Osteocyte (in vitro differentiated cells): ENCODE measurements at regions not wholly inside any gene's neighbourhood (a gene's known extent, or its start where the extent isn't known, plus 50 kb on each side); places are given as distances from the start of the nearest gene placed in this dataset.

Experiments
- DNase-seq: peaks from one replicate; pipeline ENCODE4 v3.0.0; 2021; ENCODE audit warnings: mixed read lengths; ENCODE audit not compliant: unreplicated experiment; ENCODE audit errors: extremely low spot score
- H3K27ac Mint-ChIP-seq: one replicate; pipeline ENCODE4 v1.8.0; 2021; ENCODE audit warnings: mild to moderate bottlenecking, mixed read lengths; ENCODE audit not compliant: unreplicated experiment
- H3K27me3 Mint-ChIP-seq: one replicate; pipeline ENCODE4 v1.8.0; 2021; ENCODE audit warnings: mixed read lengths; ENCODE audit not compliant: unreplicated experiment
- H3K36me3 Mint-ChIP-seq: one replicate; pipeline ENCODE4 v1.8.0; 2021; ENCODE audit warnings: mixed read lengths; ENCODE audit not compliant: unreplicated experiment
- H3K4me1 Mint-ChIP-seq: one replicate; pipeline ENCODE4 v1.8.0; 2021; ENCODE audit warnings: mixed read lengths; ENCODE audit not compliant: unreplicated experiment
- H3K4me3 Mint-ChIP-seq: one replicate; pipeline ENCODE4 v1.8.0; 2021; ENCODE audit warnings: mild to moderate bottlenecking, moderate library complexity, mixed read lengths; ENCODE audit not compliant: unreplicated experiment
- H3K9me3 Mint-ChIP-seq: one replicate; pipeline ENCODE4 v1.8.0; 2021; ENCODE audit warnings: mixed read lengths; ENCODE audit not compliant: unreplicated experiment
- TF ChIP-seq, protein P1 (sequence below): fragments of 200-600 bp; sonication (generic); IDR thresholded peaks from 2 replicates; pipeline ENCODE4 v1.5.0; 2021; ENCODE audit warnings: antibody characterized with exemption, mild to moderate bottlenecking, moderate library complexity

DNA sequence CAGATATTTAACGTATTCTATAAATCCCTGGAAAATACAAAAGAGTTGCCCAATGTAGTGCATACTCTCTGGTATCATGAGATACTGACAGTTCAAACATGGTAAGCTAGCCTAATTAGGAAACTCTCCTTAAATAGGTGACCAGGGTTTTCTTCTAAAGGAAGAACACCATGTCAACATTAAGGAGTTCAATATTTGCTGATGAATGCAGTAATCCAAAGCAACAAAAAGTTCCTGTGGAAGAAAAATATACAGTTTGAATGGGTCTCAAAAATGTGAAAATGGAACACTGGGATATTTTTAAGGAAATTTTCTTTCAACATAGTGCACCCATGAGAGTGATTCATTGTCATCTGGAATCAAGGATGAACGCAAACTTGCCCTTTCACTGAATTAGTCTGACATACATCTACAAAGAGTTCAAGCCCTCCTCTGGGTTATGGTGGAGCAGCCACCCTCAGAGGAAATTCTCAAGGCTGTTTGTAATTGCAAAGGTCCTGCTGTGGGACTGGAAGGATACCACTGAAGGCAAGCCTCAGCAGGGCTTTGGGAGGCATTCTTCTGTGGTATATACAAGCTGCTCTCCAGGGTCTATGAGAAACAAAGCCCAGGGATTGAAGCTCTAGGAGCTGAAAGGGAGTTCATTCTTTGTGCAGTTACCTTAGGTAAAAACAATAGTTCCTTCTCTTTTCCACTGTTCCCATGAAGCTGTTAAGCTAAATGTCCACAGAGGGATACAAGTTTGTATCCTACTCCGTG lies 700.3 kb downstream of the TUSC7 start:
- no peak overlapping the region for H3K4me3 Mint-ChIP-seq
- H3K36me3 Mint-ChIP-seq: no peaks in the 10 kb centered on the region
- peak overlapping the region; percentile 32 for H3K27ac Mint-ChIP-seq
- TF ChIP-seq, protein P1, sequence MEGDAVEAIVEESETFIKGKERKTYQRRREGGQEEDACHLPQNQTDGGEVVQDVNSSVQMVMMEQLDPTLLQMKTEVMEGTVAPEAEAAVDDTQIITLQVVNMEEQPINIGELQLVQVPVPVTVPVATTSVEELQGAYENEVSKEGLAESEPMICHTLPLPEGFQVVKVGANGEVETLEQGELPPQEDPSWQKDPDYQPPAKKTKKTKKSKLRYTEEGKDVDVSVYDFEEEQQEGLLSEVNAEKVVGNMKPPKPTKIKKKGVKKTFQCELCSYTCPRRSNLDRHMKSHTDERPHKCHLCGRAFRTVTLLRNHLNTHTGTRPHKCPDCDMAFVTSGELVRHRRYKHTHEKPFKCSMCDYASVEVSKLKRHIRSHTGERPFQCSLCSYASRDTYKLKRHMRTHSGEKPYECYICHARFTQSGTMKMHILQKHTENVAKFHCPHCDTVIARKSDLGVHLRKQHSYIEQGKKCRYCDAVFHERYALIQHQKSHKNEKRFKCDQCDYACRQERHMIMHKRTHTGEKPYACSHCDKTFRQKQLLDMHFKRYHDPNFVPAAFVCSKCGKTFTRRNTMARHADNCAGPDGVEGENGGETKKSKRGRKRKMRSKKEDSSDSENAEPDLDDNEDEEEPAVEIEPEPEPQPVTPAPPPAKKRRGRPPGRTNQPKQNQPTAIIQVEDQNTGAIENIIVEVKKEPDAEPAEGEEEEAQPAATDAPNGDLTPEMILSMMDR: no peak
- no peak for DNase-seq
- no peaks in the 10 kb centered on the region for H3K9me3 Mint-ChIP-seq
- H3K4me1 Mint-ChIP-seq: peaks cover 24% of the 10 kb centered on the region
- no peaks in the 10 kb centered on the region for H3K27me3 Mint-ChIP-seq

DNA sequence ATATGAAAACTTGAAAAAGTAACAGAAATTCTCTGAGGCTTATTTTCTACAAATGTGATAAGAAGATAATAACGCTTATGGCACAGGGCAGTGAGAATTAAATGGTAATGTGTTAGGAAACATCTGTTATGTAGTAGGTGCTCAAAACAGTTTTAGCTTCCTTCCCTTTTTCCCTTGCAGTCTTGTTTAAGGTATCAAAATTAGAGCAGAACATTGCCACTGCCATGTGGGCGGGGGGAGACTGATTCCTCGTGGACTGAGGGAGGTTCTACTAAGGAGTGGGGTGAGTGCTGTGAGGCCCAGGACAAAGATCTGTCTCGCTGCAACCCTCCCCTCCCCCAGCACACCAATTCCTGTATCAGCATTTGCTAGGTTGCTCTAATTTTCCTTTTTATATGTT lies 702.4 kb downstream of the TUSC7 start:
- peaks cover 24% of the 10 kb centered on the region for H3K4me1 Mint-ChIP-seq
- no peak overlapping the region for H3K4me3 Mint-ChIP-seq
- H3K36me3 Mint-ChIP-seq: no peaks in the 10 kb centered on the region
- TF ChIP-seq, protein P1: no peak
- no peak overlapping the region for H3K27ac Mint-ChIP-seq
- H3K9me3 Mint-ChIP-seq: no peaks in the 10 kb centered on the region
- DNase-seq: no peak
- no peaks in the 10 kb centered on the region for H3K27me3 Mint-ChIP-seq

DNA sequence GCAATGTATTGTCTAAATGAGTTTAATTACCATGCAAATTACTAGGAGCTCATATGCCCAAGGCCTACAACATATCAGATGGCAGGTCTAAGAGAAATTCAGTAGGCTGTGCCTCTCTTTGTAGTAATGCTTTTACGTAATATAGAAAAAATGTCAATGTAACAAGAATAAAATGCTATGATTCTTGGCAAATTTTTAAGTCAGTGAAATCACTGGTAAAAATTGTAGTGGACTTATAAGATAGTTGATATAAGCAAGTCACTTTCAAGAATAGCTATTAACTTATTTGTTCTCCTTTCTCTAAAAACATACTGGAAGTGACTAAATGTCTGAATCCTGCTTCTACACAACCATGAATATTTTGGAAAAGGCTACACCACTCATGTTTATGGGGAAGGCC lies 707.8 kb downstream of the TUSC7 start:
- no peaks in the 10 kb centered on the region for H3K9me3 Mint-ChIP-seq
- no peaks in the 10 kb centered on the region for H3K27me3 Mint-ChIP-seq
- no peak overlapping the region for H3K27ac Mint-ChIP-seq
- no peak for DNase-seq
- TF ChIP-seq, protein P1: no peak
- no peaks in the 10 kb centered on the region for H3K4me1 Mint-ChIP-seq
- no peaks in the 10 kb centered on the region for H3K36me3 Mint-ChIP-seq
- no peak overlapping the region for H3K4me3 Mint-ChIP-seq

DNA sequence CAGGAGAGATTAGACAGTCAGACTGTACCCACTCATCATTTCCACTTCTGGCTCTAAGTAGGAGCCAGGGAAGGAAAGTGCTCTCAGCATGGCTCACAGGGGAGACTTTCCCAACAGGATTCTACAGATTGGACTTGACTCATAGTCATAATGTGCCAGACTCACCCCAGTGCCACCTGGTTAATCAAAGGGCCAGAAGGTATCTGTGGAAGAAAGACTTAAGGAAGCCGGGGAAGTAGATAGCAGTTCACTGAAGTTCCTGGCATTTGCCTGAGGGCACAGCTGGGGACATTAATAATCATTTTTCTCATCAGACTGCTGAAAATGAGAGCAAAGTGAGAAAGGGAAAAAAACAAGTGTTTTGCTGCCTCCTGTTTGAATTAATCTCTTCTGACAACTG lies 717.5 kb downstream of the TUSC7 start:
- no peak for DNase-seq
- TF ChIP-seq, protein P1: no peak
- H3K9me3 Mint-ChIP-seq: no peaks in the 10 kb centered on the region
- H3K27ac Mint-ChIP-seq: no peak overlapping the region
- H3K27me3 Mint-ChIP-seq: peaks cover 6% of the 10 kb centered on the region
- H3K4me1 Mint-ChIP-seq: no peaks in the 10 kb centered on the region
- no peaks in the 10 kb centered on the region for H3K36me3 Mint-ChIP-seq
- H3K4me3 Mint-ChIP-seq: no peak overlapping the region

DNA sequence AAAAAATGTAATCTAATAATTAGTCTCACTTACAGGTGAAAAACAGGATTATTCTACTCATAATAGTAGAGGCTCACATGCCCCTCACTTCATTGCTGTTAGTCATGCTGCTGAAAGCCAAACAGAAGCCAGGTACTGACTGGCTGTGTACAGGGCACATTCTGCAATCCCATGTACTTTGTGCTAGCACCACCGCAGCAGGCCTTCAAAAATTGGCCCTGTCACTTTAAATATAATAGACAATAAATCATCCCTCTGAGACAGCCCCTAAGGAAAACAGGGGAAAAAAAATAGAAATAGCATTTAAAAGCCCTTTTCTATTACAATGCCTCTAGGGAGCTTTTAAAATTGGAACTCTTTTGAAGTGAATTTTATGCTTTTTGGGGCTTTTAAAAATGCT lies 723.8 kb downstream of the TUSC7 start:
- DNase-seq: no peak
- TF ChIP-seq, protein P1: no peak
- Mint-ChIP-seq H3K36me3 (no peaks in the 10 kb centered on the region), H3K4me1 (no peaks in the 10 kb centered on the region), H3K27ac (no peak overlapping the region), H3K9me3 (no peaks in the 10 kb centered on the region), H3K27me3 (peaks cover 2% of the 10 kb centered on the region), H3K4me3 (no peak overlapping the region)
